Transverse colon (tissue), 4 donors: ENCODE measurements at regions not wholly inside any gene's neighbourhood (a gene's known extent, or its start where the extent isn't known, plus 50 kb on each side); places are given as distances from the start of the nearest gene placed in this dataset.

ENCODE experiments used
- EP300 ChIP-seq: sonication (generic); formaldehyde crosslinking; IDR thresholded peaks from one replicate; pipeline ENCODE4 v1.6.1; 2017; ENCODE audit warnings: antibody characterized with exemption, low read depth
- POLR2A ChIP-seq: fragments of 450-650 bp; IDR thresholded peaks from one replicate; pipeline ENCODE4 v1.6.1; 2016; ENCODE audit warnings: antibody characterized with exemption, mild to moderate bottlenecking, moderate library complexity
- POLR2AphosphoS5 ChIP-seq, 3 donors: sonication (generic); formaldehyde crosslinking; IDR thresholded peaks; one replicate each; pipeline ENCODE4 v1.6.1; 2016; ENCODE audit warnings: antibody characterized with exemption in 3 of 3
- TF ChIP-seq, protein P1 (sequence below), 5 experiments: fragments of 200-600 bp in 3 of 5; fragments of 450-650 bp in 2 of 5; sonication (generic) in 3 of 5; IDR thresholded peaks; 1 replicate in 2 of 5; 2 replicates in 3 of 5; pipeline ENCODE4 v1.5.1; 2016 to 2017; ENCODE audit warnings: antibody characterized with exemption in 5 of 5, inconsistent platforms in 3 of 5, mild to moderate bottlenecking in 2 of 5, moderate library complexity in 1 of 5

DNA sequence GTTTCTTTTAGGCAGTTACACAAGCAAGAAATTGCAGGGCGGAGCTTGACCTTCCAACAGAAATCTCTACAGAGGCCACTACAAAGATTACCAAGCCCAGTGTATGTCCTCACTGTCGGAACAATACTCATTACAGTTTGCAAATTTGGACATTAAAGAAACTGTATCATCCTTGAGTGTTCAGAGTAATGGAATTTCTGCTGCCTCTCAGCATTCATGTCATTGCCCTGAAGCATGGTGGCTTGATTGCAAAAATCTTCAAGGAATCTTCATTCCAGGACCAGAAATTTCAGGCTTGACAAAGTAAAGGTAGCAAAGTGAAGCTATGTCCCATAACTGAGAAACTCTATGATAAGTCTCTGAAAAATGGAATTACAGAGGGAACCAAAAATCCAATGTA is 134.6 kb upstream of the MAP3K1 start:
- TF ChIP-seq, protein P1, sequence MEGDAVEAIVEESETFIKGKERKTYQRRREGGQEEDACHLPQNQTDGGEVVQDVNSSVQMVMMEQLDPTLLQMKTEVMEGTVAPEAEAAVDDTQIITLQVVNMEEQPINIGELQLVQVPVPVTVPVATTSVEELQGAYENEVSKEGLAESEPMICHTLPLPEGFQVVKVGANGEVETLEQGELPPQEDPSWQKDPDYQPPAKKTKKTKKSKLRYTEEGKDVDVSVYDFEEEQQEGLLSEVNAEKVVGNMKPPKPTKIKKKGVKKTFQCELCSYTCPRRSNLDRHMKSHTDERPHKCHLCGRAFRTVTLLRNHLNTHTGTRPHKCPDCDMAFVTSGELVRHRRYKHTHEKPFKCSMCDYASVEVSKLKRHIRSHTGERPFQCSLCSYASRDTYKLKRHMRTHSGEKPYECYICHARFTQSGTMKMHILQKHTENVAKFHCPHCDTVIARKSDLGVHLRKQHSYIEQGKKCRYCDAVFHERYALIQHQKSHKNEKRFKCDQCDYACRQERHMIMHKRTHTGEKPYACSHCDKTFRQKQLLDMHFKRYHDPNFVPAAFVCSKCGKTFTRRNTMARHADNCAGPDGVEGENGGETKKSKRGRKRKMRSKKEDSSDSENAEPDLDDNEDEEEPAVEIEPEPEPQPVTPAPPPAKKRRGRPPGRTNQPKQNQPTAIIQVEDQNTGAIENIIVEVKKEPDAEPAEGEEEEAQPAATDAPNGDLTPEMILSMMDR (IDR thresholded peaks at IDR 0.05) = no peak
- TF ChIP-seq POLR2A (no peak), POLR2AphosphoS5 (IDR thresholded peaks at IDR 0.05) (no peak), EP300 (no peak)
